Ishikawa (cell line): ENCODE measurements at regions not wholly inside any gene's neighbourhood (a gene's known extent, or its start where the extent isn't known, plus 50 kb on each side); places are given as distances from the start of the nearest gene placed in this dataset.

Experiments used
- CEBPB ChIP-seq: IDR thresholded peaks from 2 replicates; pipeline ENCODE4 v1.6.1; 2012
- CREB1 ChIP-seq: IDR thresholded peaks from 2 replicates; pipeline ENCODE4 v1.6.1; 2012; ENCODE audit warnings: low read depth
- EGR1 ChIP-seq: IDR thresholded peaks from 2 replicates; pipeline ENCODE4 v1.6.1; 2012
- EP300 ChIP-seq: IDR thresholded peaks from 2 replicates; pipeline ENCODE4 v1.6.1; 2012; ENCODE audit warnings: borderline replicate concordance
- FOXM1 ChIP-seq: IDR thresholded peaks from 2 replicates; pipeline ENCODE4 v1.6.1; 2012; ENCODE audit warnings: low read depth, borderline replicate concordance
- NFIC ChIP-seq: IDR thresholded peaks from 2 replicates; pipeline ENCODE4 v1.6.1; 2012
- RAD21 ChIP-seq: IDR thresholded peaks from 2 replicates; pipeline ENCODE4 v1.6.1; 2012; ENCODE audit warnings: low read depth
- TAF1 ChIP-seq: IDR thresholded peaks from 2 replicates; pipeline ENCODE4 v1.6.1; 2012; ENCODE audit warnings: low read depth, mild to moderate bottlenecking
- TCF12 ChIP-seq: IDR thresholded peaks from 2 replicates; pipeline ENCODE4 v1.6.1; 2012; ENCODE audit warnings: low read depth
- TEAD4 ChIP-seq: IDR thresholded peaks from 2 replicates; pipeline ENCODE4 v1.6.1; 2012
- YY1 ChIP-seq: IDR thresholded peaks from 2 replicates; pipeline ENCODE4 v1.6.1; 2012; ENCODE audit warnings: low read depth
- ZBTB7A ChIP-seq: IDR thresholded peaks from 2 replicates; pipeline ENCODE4 v1.6.1; 2012; ENCODE audit warnings: low read depth
- TF ChIP-seq, protein P1 (sequence below): IDR thresholded peaks from 2 replicates; pipeline ENCODE4 v1.6.1; 2012
- TF ChIP-seq, protein P2 (sequence below): IDR thresholded peaks from 2 replicates; pipeline ENCODE4 v1.6.1; 2012; ENCODE audit warnings: low read depth, mild to moderate bottlenecking
- TF ChIP-seq, protein P3 (sequence below): IDR thresholded peaks from 2 replicates; pipeline ENCODE4 v1.6.1; 2012

DNA sequence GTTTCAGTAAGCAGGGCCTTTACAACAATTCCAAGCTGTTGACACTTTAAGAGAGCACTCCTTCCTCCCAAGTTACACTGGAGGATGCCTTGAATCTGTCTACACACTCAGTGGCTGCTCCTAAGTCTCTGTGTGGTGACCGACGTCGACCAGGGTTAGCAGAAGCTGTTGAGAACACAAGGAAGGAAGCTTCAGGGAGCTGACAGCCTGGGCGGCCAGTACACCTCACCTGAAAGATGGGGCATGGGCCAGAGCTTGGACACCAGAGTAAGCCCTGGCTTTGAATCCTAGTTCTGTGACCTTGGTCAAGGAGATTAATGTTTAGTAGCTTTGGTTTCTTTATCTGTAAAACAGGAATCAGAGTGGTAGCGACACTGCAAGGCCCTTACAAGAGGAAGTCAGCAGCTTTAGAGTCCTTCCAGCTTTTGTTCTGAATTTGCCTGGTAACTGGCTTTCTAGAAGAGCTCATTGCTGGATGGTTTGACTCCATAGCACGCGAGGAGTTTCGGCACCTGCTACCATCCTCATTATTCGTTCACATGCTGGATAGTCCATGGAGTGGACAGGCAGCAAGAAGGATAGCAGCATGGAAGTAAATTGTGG is 214.2 kb downstream of the FGF9 start:
- TF ChIP-seq FOXM1 (no peak), CEBPB (no peak), CREB1 (no peak), NFIC (no peak), TEAD4 (no peak), YY1 (no peak), ZBTB7A (no peak), EGR1 (no peak), EP300 (no peak), RAD21 (no peak), TCF12 (no peak)
- TF ChIP-seq, protein P1, sequence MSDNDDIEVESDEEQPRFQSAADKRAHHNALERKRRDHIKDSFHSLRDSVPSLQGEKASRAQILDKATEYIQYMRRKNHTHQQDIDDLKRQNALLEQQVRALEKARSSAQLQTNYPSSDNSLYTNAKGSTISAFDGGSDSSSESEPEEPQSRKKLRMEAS: no peak
- TF ChIP-seq, protein P2, sequence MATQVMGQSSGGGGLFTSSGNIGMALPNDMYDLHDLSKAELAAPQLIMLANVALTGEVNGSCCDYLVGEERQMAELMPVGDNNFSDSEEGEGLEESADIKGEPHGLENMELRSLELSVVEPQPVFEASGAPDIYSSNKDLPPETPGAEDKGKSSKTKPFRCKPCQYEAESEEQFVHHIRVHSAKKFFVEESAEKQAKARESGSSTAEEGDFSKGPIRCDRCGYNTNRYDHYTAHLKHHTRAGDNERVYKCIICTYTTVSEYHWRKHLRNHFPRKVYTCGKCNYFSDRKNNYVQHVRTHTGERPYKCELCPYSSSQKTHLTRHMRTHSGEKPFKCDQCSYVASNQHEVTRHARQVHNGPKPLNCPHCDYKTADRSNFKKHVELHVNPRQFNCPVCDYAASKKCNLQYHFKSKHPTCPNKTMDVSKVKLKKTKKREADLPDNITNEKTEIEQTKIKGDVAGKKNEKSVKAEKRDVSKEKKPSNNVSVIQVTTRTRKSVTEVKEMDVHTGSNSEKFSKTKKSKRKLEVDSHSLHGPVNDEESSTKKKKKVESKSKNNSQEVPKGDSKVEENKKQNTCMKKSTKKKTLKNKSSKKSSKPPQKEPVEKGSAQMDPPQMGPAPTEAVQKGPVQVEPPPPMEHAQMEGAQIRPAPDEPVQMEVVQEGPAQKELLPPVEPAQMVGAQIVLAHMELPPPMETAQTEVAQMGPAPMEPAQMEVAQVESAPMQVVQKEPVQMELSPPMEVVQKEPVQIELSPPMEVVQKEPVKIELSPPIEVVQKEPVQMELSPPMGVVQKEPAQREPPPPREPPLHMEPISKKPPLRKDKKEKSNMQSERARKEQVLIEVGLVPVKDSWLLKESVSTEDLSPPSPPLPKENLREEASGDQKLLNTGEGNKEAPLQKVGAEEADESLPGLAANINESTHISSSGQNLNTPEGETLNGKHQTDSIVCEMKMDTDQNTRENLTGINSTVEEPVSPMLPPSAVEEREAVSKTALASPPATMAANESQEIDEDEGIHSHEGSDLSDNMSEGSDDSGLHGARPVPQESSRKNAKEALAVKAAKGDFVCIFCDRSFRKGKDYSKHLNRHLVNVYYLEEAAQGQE: no peak
- TF ChIP-seq, protein P3, sequence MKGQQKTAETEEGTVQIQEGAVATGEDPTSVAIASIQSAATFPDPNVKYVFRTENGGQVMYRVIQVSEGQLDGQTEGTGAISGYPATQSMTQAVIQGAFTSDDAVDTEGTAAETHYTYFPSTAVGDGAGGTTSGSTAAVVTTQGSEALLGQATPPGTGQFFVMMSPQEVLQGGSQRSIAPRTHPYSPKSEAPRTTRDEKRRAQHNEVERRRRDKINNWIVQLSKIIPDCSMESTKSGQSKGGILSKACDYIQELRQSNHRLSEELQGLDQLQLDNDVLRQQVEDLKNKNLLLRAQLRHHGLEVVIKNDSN: no peak

DNA sequence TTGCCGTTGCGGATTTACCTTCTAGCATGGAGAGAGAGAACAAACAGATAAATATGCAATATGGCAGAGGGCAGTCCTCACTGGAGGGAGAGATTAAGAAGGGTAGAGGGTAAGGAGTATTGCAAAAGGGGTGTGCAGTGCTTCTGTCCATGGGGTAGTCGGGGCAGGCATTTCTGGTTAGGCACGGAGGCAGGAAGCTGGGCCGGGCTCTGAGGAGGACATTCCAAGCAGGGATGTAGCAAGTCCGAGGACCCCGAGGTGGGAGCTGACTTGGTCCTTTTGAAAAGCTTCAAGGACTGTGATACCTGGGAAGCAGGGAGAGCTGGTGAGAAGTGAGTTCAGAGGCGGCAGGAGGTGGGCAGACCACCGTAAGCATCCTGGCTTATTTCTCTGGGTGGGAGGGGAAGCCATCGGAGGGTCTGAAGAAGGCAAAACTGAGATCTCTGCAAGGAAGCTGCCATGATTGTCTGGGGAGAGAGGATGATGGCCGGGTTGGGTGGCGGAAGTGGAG is 214.9 kb downstream of the FGF9 start:
- TF ChIP-seq, protein P1: no peak

DNA sequence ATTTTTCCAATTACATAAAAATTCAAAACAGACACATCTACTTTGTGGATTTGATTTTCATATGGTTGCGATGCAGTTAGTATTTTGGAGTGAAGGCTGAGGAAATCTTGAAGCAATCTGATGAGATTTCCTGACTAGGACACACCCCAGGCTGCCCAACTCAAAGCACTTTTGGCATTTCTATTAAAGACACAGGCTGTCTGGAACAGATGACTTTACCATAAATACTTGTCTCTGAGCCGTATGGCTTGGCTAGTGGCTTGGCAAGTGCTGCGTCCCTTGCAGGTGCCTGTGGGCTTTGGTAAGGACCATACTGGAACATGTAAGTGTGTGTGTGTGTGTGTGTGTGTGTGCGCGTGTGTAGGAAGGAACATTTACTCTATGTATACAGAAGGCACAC is 218.8 kb downstream of the FGF9 start:
- TF ChIP-seq, protein P2: no peak
- TF ChIP-seq, protein P1: no peak
- TF ChIP-seq YY1 (no peak), TCF12 (no peak), NFIC (no peak), CREB1 (no peak), EP300 (no peak), TEAD4 (no peak), FOXM1 (no peak), EGR1 (no peak), RAD21 (no peak), TAF1 (no peak), CEBPB (no peak), ZBTB7A (no peak)
- TF ChIP-seq, protein P3: no peak

DNA sequence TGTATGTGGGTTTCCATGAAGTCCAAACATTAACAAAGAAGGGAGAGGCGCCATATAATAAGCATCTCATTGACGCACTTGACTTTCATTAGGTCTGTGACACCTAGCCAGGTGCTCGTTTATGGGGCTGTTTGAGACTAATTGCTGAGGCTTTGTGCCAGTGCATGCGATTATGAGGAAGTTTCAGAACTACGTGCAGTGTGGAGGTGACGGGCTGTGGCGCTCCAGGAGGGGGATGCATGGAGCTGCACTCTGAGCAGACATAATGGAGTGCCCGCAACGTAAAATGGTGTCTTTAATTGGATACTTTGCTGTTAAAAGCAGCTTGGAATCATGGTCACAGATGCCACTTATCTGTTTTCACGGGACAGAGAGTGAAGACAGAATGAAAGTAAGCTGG is 223.2 kb downstream of the FGF9 start:
- TF ChIP-seq NFIC: no peak

DNA sequence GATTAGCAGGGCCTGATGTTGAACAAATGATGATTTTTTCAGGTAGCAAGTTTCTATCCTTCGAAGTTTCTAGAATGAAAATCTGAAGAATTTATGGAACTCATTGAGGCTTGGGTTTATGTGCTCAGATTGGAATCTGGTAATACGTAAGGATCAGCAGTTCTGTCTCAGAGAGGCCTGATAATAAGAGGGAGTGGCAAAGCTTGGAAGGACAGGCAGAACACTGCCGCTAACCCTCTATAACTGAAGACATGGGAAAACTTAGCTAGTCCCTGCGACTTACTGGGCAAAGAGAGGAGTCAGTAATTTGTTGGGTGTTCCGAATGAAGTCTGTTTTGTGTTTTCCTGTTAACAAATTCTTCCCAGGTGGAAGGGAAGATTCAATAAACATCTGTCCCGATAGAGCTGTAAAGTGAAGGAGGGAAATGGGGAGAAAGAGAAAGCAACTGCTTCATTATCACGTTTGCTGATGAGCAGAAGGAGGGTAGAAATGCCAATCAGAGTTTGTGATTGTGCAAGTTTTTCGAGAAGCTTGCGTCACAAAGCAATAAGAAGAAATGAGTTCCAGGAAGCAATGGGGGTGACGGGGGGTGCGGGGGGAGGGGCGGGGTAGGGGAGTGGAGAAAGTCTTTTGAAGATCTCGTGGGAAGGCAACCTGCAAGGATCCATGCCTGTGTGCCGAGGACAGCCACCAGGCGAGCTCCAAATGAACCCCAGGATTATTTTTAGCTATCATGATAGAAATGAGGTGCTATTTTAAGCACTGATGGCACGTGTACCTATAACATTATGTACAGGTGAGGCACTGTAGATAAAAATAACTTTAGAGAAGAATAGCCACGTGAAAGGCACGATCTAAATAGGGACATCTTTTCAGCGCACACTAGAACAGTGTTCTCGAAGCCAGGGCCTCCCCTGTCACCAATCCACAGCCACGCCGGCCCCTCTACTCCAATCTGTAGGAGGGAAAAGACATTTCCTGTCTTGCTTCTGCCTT is 224.1 kb downstream of the FGF9 start:
- TF ChIP-seq RAD21: no peak
- TF ChIP-seq EP300: no peak
- TF ChIP-seq, protein P2: no peak
- TF ChIP-seq TAF1: no peak
- TF ChIP-seq YY1: no peak
